PC-9 (cell line): ENCODE measurements at regions not wholly inside any gene's neighbourhood (a gene's known extent, or its start where the extent isn't known, plus 50 kb on each side); places are given as distances from the start of the nearest gene placed in this dataset.

Experiments used
- BruUV-seq: library from RNA; stranded (reverse); fragments of 400-500 nt; replicated peaks from 2 replicates; lab custom pipeline; 2021; lab: Mats Ljungman, UMichigan
- CTCF ChIA-PET: fragments of 300-600 bp; sonication (Branson Sonifier 250); formaldehyde crosslinking; loops from one replicate; lab custom pipeline; 2022; ENCODE audit warnings: antibody characterized with exemption; lab: Charles Lee
- POLR2A ChIA-PET: fragments of 300-600 bp; sonication (Branson Sonifier 250); formaldehyde crosslinking; loops from one replicate; lab custom pipeline; 2022; ENCODE audit warnings: antibody characterized with exemption; ENCODE audit not compliant: unreplicated experiment; lab: Charles Lee
- DNase-seq, 2 experiments: peaks; one replicate each; pipeline versions ENCODE4 v3.0.0 to v3.0.0-alpha.2; 2015 to 2022; ENCODE audit warnings: mixed read lengths in 1 of 2
- H2AFZ ChIP-seq: fragments of 200-600 bp; sonication (generic); 2 replicates; pipeline ENCODE4 v1.8.1; 2017; ENCODE audit warnings: antibody characterized with exemption
- H3F3A ChIP-seq: fragments of 200-600 bp; sonication (generic); 2 replicates; pipeline ENCODE4 v1.8.1; 2017; ENCODE audit warnings: antibody characterized with exemption, mild to moderate bottlenecking, low read depth; ENCODE audit not compliant: insufficient read depth
- H3K27ac ChIP-seq: fragments of 200-600 bp; sonication (generic); 2 replicates; pipeline ENCODE4 v1.6.1; 2016; ENCODE audit warnings: mixed run types
- H3K27me3 ChIP-seq: fragments of 200-600 bp; sonication (generic); 2 replicates; pipeline ENCODE4 v1.6.1; 2016; ENCODE audit warnings: low read depth, mixed run types; ENCODE audit not compliant: insufficient read depth
- H3K36me3 ChIP-seq: fragments of 200-600 bp; sonication (generic); 2 replicates; pipeline ENCODE4 v1.6.1; 2016; ENCODE audit warnings: low read depth, mixed run types
- H3K4me1 ChIP-seq: fragments of 200-600 bp; sonication (generic); replicated peaks from 2 replicates; pipeline ENCODE4 v1.6.1; 2016; ENCODE audit warnings: mixed run types; ENCODE audit not compliant: insufficient read depth
- H3K4me2 ChIP-seq: fragments of 200-600 bp; sonication (generic); 2 replicates; pipeline ENCODE4 v1.6.1; 2017; ENCODE audit warnings: mixed run types
- H3K4me3 ChIP-seq: fragments of 200-600 bp; sonication (generic); 2 replicates; pipeline ENCODE4 v1.6.1; 2016; ENCODE audit warnings: mixed run types
- H3K79me2 ChIP-seq: fragments of 200-600 bp; sonication (generic); 2 replicates; pipeline ENCODE4 v1.6.1; 2017; ENCODE audit warnings: low read depth, mixed run types
- H3K9me2 ChIP-seq: fragments of 200-600 bp; sonication (generic); 2 replicates; pipeline ENCODE4 v1.8.1; 2017; ENCODE audit warnings: mild to moderate bottlenecking; ENCODE audit not compliant: insufficient read depth
- H3K9me3 ChIP-seq: fragments of 200-600 bp; sonication (generic); 2 replicates; pipeline ENCODE4 v1.8.1; 2016; ENCODE audit warnings: low read depth; ENCODE audit not compliant: insufficient read depth
- H4K20me1 ChIP-seq: fragments of 200-600 bp; sonication (generic); 2 replicates; pipeline ENCODE4 v1.8.1; 2017; ENCODE audit not compliant: insufficient read depth
- EZH2 ChIP-seq: fragments of 200-600 bp; sonication (generic); IDR thresholded peaks from 2 replicates; pipeline ENCODE4 v1.8.0; 2017; ENCODE audit warnings: antibody characterized with exemption, low read depth
- intact Hi-C: fragments of 100-400 bp; cut with micrococcal nuclease; formaldehyde crosslinking; loops from one replicate; pipeline ENCODE4 v1.10.0; 2022; ENCODE audit not compliant: unreplicated experiment
- TF ChIP-seq, protein P1 (sequence below): fragments of 200-600 bp; sonication (generic); conservative IDR thresholded peaks from 2 replicates; pipeline ENCODE4 v1.6.1; 2017; ENCODE audit warnings: mixed run types, antibody characterized with exemption, mild to moderate bottlenecking, moderate library complexity

DNA sequence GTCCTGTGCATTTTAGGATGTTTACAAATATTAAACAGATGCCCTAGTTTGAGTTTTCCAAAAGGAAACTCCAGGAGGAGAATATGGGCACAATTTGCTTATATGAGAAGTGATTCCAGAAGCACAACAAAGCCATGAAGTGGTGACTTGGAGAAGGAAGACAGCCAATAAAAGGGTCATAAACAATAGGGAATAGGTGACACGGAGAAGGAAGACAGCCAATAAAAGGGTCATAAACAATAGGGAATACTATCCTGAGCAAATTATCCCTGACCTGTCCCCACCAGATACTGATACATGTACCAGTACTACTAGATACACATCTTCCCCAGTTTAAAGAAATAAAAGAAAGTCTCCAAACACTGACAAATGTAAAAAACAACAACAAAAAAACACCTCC is 663.6 kb downstream of the GBE1 start:
- Histone ChIP-seq H3K4me2 (no peak overlapping the region), H3K4me1 (no peaks in the 10 kb centered on the region), H3K9me3 (no peaks in the 10 kb centered on the region; the same call in 1 of the 2 replicates), H3K9me2 (no peaks in the 10 kb centered on the region), H3K27me3 (no peaks in the 10 kb centered on the region), H3K79me2 (no peaks in the 10 kb centered on the region), H3F3A (no peaks in the 10 kb centered on the region), H4K20me1 (no peaks in the 10 kb centered on the region), H3K27ac (no peak overlapping the region), H3K36me3 (no peaks in the 10 kb centered on the region), H3K4me3 (no peak overlapping the region), H2AFZ (no peak overlapping the region)
- BruUV-seq: no TSS peak
- ChIA-PET POLR2A (no interaction called here), CTCF (no interaction called here)
- TF ChIP-seq EZH2: no peak
- TF ChIP-seq, protein P1, sequence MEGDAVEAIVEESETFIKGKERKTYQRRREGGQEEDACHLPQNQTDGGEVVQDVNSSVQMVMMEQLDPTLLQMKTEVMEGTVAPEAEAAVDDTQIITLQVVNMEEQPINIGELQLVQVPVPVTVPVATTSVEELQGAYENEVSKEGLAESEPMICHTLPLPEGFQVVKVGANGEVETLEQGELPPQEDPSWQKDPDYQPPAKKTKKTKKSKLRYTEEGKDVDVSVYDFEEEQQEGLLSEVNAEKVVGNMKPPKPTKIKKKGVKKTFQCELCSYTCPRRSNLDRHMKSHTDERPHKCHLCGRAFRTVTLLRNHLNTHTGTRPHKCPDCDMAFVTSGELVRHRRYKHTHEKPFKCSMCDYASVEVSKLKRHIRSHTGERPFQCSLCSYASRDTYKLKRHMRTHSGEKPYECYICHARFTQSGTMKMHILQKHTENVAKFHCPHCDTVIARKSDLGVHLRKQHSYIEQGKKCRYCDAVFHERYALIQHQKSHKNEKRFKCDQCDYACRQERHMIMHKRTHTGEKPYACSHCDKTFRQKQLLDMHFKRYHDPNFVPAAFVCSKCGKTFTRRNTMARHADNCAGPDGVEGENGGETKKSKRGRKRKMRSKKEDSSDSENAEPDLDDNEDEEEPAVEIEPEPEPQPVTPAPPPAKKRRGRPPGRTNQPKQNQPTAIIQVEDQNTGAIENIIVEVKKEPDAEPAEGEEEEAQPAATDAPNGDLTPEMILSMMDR: no peak
- no peak for DNase-seq
- intact Hi-C loops: no loop called here

DNA sequence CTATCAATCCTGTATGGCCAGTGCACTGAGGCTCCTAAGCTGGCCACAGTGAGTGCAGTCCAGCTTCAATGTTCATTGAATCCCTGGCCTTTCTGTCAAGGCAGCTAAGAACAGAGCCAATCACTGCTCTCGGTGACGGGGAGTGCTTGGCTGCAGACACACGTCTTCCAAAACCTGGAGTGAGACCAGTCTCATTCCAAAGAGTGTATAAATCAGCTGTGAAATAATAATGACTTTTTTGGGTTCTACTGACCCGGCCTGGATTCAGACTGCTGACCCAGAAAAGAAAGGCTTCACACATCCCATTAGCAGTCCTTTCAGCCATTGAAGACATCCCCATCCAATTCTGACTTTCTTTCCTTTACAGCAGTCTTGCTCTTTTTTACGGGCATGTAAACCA is 665.5 kb downstream of the GBE1 start:
- no peaks in the 10 kb centered on the region for H3K9me2 ChIP-seq
- H4K20me1 ChIP-seq: no peaks in the 10 kb centered on the region
- intact Hi-C loops: no loop called here
- H3K4me3 ChIP-seq: no peak overlapping the region
- H2AFZ ChIP-seq: no peak overlapping the region
- no peaks in the 10 kb centered on the region for H3K27me3 ChIP-seq
- no peaks in the 10 kb centered on the region for H3K4me1 ChIP-seq
- H3K27ac ChIP-seq: no peak overlapping the region
- no peak for DNase-seq
- POLR2A ChIA-PET: no interaction called here
- no peaks in the 10 kb centered on the region for H3K79me2 ChIP-seq
- BruUV-seq: no TSS peak
- no peaks in the 10 kb centered on the region; the same call in 1 of the 2 replicates for H3K9me3 ChIP-seq
- no peak overlapping the region for H3K4me2 ChIP-seq
- CTCF ChIA-PET: no interaction called here
- H3F3A ChIP-seq: no peaks in the 10 kb centered on the region
- no peak for TF ChIP-seq EZH2
- TF ChIP-seq, protein P1: no peak
- no peaks in the 10 kb centered on the region for H3K36me3 ChIP-seq

DNA sequence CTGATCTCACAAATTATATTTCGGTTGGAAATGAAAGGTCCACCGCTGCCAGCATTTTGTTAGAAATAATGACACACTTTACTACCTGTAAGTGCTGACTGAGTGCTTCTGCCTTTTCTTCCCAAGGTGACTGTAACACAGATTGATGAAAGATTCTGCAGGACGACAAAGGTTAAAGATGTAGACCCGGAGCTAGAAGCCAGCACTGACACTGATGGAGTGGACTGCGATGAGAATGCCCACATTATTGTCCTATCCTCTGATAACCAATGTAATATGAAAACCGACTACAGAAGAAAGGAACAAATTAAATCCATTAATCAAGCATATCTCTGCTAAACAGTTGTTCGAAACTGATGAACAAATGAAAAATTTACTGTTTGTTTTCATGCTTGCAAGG is 666.5 kb downstream of the GBE1 start:
- ChIA-PET CTCF (no interaction called here), POLR2A (no interaction called here)
- H3F3A ChIP-seq: no peaks in the 10 kb centered on the region
- H3K4me2 ChIP-seq: no peak overlapping the region
- no peak for DNase-seq
- H3K4me3 ChIP-seq: no peak overlapping the region
- no peaks in the 10 kb centered on the region for H3K27me3 ChIP-seq
- H3K27ac ChIP-seq: no peak overlapping the region
- intact Hi-C loops: no loop called here
- H3K9me3 ChIP-seq: no peaks in the 10 kb centered on the region; the same call in 1 of the 2 replicates
- no peaks in the 10 kb centered on the region for H3K79me2 ChIP-seq
- H3K36me3 ChIP-seq: no peaks in the 10 kb centered on the region
- no TSS peak for BruUV-seq
- TF ChIP-seq, protein P1: no peak
- TF ChIP-seq EZH2: no peak
- H3K4me1 ChIP-seq: no peaks in the 10 kb centered on the region
- H4K20me1 ChIP-seq: no peaks in the 10 kb centered on the region
- H2AFZ ChIP-seq: no peak overlapping the region
- no peaks in the 10 kb centered on the region for H3K9me2 ChIP-seq
